ENCODE measurements at regions not wholly inside any gene's neighbourhood (a gene's known extent, or its start where the extent isn't known, plus 50 kb on each side); places are given as distances from the start of the nearest gene placed in this dataset.

GRCh38 chr7:51759985-51760384, 443.4 kb upstream of the COBL start:
- DNase-seq, result no peak

- DNase-seq, result no peak
Measured at GRCh38 chr7:51757960-51758359, 441.4 kb upstream of the COBL start.

DNA sequence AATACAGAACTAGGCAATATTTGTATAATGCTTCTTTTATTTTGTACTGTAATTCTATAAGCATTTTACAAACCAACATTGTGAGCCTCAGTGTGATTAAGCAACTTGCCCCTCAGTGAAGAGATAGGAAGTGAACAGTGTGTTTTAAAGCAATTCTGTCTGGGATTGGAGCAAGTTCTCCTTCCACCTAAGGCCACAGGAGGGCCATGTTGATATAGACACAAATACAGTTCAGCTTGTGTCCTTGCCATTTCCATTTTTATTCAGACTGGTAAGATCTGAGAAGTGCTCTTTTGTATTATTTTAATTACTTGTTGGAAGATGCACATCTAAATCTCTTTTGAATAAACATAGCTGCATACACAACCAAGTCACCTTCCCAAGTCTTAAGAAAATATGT, 416.3 kb upstream of the COBL start:
- peak; percentile 24 for DNase-seq

DNA sequence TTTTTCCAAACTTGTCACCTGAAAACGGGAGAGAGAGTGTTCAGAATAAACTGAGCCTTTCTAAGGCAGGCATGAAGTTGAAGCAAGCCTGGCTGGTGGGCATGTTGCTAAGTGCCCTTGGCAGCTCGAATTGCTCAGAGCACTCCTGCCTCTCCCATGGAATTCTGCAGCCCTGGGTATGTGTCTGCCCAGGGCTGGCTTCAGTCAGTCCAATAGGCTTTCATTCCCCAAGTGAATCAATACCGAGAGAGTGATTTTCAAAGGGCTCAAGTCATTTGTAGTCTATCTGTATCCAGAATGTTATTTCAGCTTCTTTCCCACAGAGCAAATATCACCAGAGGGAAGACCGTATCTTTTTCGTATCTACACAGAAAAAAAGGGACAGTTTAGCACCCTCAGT, 415.5 kb upstream of the COBL start:
- DNase-seq, result no peak

DNA sequence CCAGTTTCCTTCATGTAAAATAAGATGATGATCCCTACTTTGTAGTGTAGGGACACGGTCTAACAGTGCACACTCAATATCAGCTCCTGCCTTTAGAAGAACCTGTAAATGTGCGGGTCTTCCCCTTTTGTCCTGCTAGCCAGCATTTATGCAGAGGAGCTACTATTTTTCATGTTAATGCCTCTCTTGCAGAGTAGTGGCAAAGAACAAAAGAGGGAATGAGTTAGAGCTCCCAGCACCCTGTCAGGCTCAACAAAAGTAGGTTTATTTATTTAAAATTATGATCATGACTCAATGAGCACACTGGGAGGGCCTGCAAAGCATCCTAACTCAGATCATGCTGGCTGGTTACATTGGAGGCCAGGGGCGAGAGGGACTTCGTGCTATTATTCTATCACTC, 414.5 kb upstream of the COBL start:
- DNase-seq, result peak; percentile 78

- no peak for DNase-seq
Measured at GRCh38 chr7:51727441-51727840, 410.8 kb upstream of the COBL start.

GRCh38 chr7:51706851-51707250, 390.2 kb upstream of the COBL start:
- peak; percentile 21 for DNase-seq

GRCh38 chr7:51705701-51706100, 389.1 kb upstream of the COBL start:
- DNase-seq, result no peak

DNA sequence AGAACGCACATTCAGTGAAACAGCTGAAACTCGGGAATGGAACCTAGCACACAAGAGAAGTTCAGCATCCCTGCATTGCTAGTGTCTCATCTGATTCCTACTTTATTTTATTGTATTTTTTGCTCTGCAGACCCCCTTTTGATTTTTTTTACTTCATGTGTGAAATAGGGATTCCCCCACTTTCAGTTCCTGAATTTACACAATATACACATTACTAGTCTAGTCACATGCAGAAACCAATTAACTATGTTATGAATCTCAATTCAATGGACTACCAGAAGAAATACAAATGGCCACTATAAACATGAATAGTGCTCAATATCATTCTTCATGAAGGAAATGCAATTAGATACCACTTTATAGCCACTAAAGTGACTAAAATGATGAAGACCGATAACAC, 386.1 kb upstream of the COBL start:
- no peak for DNase-seq

- DNase-seq, result no peak
Measured at GRCh38 chr7:51701935-51702334, 385.3 kb upstream of the COBL start.

- DNase-seq, result no peak
Measured at GRCh38 chr7:51700593-51701215, 384.1 kb upstream of the COBL start.

DNA sequence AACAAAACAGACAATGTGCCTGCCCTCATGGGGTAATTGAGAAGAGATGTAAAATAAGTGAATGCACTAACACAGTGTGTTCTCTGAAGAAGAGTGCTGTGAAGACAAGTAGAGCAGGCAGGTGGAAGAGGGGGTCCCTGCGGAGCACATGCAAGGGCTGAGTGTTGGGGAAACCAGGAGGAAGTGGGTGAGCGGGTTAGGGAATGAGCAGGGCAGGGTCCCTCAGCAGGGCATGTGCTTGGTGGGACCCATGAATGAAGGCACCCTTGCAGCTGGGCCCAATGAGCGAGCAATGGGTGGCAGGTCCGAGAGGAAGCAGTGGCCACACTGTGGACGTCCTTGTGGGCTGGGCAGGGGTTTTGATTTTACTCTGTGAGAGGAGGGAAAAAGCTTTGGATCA, 376.6 kb upstream of the COBL start:
- no peak for DNase-seq

DNA sequence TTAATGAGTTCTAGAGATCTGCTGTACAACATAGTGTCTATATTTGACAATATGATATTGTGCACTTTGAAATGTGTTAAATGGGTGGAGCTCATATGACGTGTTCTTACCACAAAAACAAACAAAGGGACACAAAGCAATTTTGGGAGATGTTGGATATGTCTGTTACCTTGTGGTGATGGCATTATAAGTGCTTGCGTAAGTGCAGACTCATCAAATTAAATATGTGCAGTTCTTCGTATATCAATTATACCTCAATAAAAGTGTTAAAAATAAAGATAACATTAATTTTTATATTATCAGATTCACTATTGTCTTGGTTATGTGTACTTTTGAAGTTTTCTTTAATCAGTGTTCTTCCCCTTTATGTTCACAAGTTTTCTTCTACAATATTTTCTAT, 372.9 kb upstream of the COBL start:
- DNase-seq, result no peak

DNA sequence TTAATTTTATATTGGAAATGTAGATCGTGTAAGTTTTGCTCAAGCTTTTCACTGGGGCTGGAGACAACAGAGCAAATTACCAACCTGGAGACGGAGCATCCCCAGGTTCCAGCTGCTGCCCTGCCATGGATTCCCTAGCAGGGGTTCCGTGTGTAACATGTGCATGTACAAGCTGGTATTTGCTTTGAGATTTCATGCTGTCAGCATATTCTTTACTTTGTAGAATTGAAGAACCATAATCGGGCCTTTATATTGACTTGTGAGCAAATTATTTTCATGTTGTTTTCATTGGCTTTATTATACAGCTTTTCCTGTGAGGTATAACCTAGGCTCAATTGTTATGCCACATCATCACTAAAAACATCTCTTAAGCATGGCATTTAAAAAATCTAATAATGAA, 369.2 kb upstream of the COBL start:
- no peak for DNase-seq

GRCh38 chr7:51680594-51681399, 364.2 kb upstream of the COBL start:
- DNase-seq, result no peak

- no peak for DNase-seq
Measured at GRCh38 chr7:51679358-51679757, 362.7 kb upstream of the COBL start.

DNA sequence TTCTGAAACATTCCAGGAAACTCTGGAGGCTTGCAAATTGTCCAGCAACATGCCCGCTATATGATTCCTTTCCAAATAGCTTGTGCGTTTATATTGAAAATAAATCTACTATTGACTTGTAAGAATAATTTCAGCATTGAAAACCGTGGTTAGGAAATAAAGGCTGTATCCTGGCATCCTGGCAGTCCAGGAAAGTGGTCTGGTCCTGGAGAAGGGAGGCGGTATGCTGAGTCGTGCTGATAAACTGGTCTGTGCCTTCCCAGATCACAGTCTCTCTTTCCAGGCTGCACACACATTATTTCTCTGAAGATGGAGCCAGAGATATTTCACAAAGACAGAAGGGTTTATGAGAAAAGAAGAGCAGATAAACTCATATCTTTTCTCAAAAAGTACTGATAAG, 350.1 kb upstream of the COBL start:
- no peak for DNase-seq

- peak; percentile 25 for DNase-seq
Measured at GRCh38 chr7:51666266-51666665, 349.7 kb upstream of the COBL start.

GRCh38 chr7:51665045-51665780, 348.6 kb upstream of the COBL start:
- no peak for DNase-seq

- no peak for DNase-seq
Measured at GRCh38 chr7:51660516-51660915, 343.9 kb upstream of the COBL start.

- no peak for DNase-seq
Measured at GRCh38 chr7:51658684-51659083, 342.1 kb upstream of the COBL start.

- peak; percentile 75 for DNase-seq
Measured at GRCh38 chr7:51647931-51648351, 331.3 kb upstream of the COBL start.

DNA sequence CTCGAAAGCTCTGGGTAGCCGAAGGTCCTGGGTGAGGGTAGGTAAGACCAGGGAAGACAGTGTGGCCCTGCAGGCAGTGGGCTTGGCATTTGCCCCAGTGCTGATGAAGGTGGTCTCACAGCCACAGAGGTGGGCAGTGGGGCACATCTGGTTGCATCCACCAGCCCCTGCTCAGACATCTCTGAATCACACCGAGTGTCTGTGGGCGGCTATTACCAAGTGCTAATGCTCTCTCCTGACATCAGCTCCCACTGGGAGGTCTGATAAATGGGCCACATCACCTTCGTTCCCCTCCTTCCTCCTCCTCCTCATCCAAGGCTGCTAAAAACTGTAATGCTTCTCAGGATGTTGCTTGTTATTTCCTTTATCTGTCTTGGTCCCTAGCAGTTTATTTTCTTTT, 330.9 kb upstream of the COBL start:
- DNase-seq, result peak; percentile 61

DNA sequence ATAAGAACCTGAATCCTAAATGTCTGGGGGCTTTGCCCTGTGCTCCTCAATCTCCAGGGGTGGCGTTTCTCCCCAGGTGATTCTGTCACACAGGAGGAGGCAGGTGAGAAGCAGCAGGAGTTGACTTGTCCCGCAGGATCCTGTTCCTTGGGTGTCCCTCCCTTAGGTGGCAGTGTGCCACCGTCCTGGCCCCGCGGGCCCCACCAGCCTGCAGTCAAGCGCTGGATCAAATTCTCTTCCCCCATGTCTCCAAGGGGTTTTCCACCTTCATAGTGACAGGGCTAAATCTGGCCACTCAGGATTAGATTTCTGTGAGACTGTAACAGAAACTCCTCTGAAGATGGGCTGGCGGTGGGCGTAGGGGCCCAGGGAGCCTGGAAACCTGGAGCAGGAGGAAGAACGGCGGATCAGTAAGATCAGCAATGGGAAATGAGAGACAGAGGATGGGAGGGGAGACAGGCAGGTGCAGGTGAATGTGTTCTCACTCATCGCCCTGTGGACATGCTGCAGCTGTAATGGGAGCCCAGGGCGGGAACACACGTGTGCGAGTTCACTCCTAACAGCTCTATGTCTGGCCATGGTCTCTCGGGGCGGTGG, 329.2 kb upstream of the COBL start:
- DNase-seq, result no peak

Data from NCI-H69 (cell line).